ENCODE measurements at regions not wholly inside any gene's neighbourhood (a gene's known extent, or its start where the extent isn't known, plus 50 kb on each side); places are given as distances from the start of the nearest gene placed in this dataset.

- H3K4me3 Mint-ChIP-seq, result no peak overlapping the region
- no peak overlapping the region for H2BK5ac ChIP-seq (ENCODE audit: insufficient read length, low read length)
- H3K4me1 ChIP-seq (ENCODE audit: insufficient read depth, low read length), result no peaks in the 10 kb centered on the region
- H3K36me3 Mint-ChIP-seq (ENCODE audit: insufficient read depth in 1 of 3, low read depth in 3 of 3), result no peaks in the 10 kb centered on the region
- H3K79me2 ChIP-seq (ENCODE audit: insufficient read depth, low read length), result no peaks in the 10 kb centered on the region
- H3T11ph ChIP-seq (ENCODE audit: low read length), result no peak overlapping the region
- H3K9ac ChIP-seq (ENCODE audit: extremely low read depth, insufficient read length, low read length), result no peak overlapping the region
- no CpG with 5 or more reads among the region's 4 CpGs for WGBS (ENCODE audit: extremely low coverage, insufficient read length, low lambda C conversion rate)
- no peak overlapping the region for H4K91ac ChIP-seq (ENCODE audit: insufficient read length, low read depth, low read length)
- H2BK20ac ChIP-seq (ENCODE audit: low read depth, low read length, poor library complexity, severe bottlenecking), result no peak overlapping the region
- no peak overlapping the region for H4K8ac ChIP-seq (replicated peaks; ENCODE audit: insufficient read length, low read depth, low read length)
- no peak overlapping the region for H3K14ac ChIP-seq (ENCODE audit: insufficient read depth, low read length)
- no peak overlapping the region for H3K4ac ChIP-seq (ENCODE audit: low read depth, low read length)
- H2AK5ac ChIP-seq (ENCODE audit: insufficient read length, low read length), result no peak overlapping the region
- DNase-seq, result no peak
- H3K79me1 ChIP-seq (ENCODE audit: insufficient read depth, low read depth, low read length, poor library complexity, severe bottlenecking), result no peaks in the 10 kb centered on the region
- H3K4me1 Mint-ChIP-seq, result no peaks in the 10 kb centered on the region
- no peak overlapping the region for H2AFZ ChIP-seq (ENCODE audit: low read length)
- no peak overlapping the region for H3K18ac ChIP-seq (ENCODE audit: insufficient read length, low read depth, low read length)
- H2BK12ac ChIP-seq (ENCODE audit: insufficient read length, low read depth, low read length), result no peak overlapping the region
- TF ChIP-seq, protein P1, sequence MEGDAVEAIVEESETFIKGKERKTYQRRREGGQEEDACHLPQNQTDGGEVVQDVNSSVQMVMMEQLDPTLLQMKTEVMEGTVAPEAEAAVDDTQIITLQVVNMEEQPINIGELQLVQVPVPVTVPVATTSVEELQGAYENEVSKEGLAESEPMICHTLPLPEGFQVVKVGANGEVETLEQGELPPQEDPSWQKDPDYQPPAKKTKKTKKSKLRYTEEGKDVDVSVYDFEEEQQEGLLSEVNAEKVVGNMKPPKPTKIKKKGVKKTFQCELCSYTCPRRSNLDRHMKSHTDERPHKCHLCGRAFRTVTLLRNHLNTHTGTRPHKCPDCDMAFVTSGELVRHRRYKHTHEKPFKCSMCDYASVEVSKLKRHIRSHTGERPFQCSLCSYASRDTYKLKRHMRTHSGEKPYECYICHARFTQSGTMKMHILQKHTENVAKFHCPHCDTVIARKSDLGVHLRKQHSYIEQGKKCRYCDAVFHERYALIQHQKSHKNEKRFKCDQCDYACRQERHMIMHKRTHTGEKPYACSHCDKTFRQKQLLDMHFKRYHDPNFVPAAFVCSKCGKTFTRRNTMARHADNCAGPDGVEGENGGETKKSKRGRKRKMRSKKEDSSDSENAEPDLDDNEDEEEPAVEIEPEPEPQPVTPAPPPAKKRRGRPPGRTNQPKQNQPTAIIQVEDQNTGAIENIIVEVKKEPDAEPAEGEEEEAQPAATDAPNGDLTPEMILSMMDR (conservative IDR thresholded peaks at IDR 0.05), result no peak
- no peak overlapping the region for H3K27ac ChIP-seq (ENCODE audit: insufficient read length, low read depth, low read length)
- H3K9me3 Mint-ChIP-seq, result no peaks in the 10 kb centered on the region
- H3K23me2 ChIP-seq (ENCODE audit: insufficient read length, low read depth, low read length, poor library complexity, severe bottlenecking), result no peaks in the 10 kb centered on the region
- no peak overlapping the region for H3K23ac ChIP-seq (ENCODE audit: insufficient read length, low read depth, low read length)
- H2BK15ac ChIP-seq (ENCODE audit: low read depth, low read length), result no peak overlapping the region
- no peaks in the 10 kb centered on the region for H3K9me3 ChIP-seq (ENCODE audit: control insufficient read depth, low read depth, low read length)
- no peak overlapping the region for H3K4me2 ChIP-seq (ENCODE audit: insufficient read depth, insufficient read length, low read length)
- no peak overlapping the region for H3K56ac ChIP-seq (ENCODE audit: insufficient read length, low read depth, low read length)
- H3K27me3 ChIP-seq (ENCODE audit: insufficient read depth, low read length), result no peaks in the 10 kb centered on the region
- H2BK120ac ChIP-seq (ENCODE audit: low read depth, low read length, poor library complexity, severe bottlenecking), result no peak overlapping the region
- no peaks in the 10 kb centered on the region for H3K27me3 Mint-ChIP-seq (ENCODE audit: low read depth)
- no peaks in the 10 kb centered on the region for H4K20me1 ChIP-seq (ENCODE audit: control insufficient read depth, insufficient read depth, insufficient read length)
- no peak overlapping the region for H3K27ac Mint-ChIP-seq
- H4K5ac ChIP-seq (ENCODE audit: insufficient read length, low read depth, low read length), result no peak overlapping the region
Observed at GRCh38 chr2:196440413-196440812, 199.1 kb upstream of the CCDC150 start.

Measured in H9 (cell line).